WI38 (cell line): ENCODE measurements at regions not wholly inside any gene's neighbourhood (a gene's known extent, or its start where the extent isn't known, plus 50 kb on each side); places are given as distances from the start of the nearest gene placed in this dataset.
A peak's percentile ranks its signal among the peaks of the same experiment; 100 is the strongest.
"Not testable (repeated sequence)": the region's sequence is repeated elsewhere in the genome, so short reads cannot be mapped to it uniquely, and the experiment has no call there.

Experiments
- H3K4me3 ChIP-seq: 2 replicates; pipeline ENCODE4 v1.5.1; 2011; ENCODE audit warnings: low read depth, mild to moderate bottlenecking, control low read depth, low read length
- TF ChIP-seq, protein P1 (sequence below): IDR thresholded peaks from 2 replicates; pipeline ENCODE4 v1.5.1; 2012; ENCODE audit warnings: low read depth, mild to moderate bottlenecking, control low read depth, low read length

GRCh38 chrX:63186137-63186536 is 165.0 kb downstream of the SPIN4 start:
- H3K4me3 ChIP-seq, result no peak overlapping the region
- TF ChIP-seq, protein P1, sequence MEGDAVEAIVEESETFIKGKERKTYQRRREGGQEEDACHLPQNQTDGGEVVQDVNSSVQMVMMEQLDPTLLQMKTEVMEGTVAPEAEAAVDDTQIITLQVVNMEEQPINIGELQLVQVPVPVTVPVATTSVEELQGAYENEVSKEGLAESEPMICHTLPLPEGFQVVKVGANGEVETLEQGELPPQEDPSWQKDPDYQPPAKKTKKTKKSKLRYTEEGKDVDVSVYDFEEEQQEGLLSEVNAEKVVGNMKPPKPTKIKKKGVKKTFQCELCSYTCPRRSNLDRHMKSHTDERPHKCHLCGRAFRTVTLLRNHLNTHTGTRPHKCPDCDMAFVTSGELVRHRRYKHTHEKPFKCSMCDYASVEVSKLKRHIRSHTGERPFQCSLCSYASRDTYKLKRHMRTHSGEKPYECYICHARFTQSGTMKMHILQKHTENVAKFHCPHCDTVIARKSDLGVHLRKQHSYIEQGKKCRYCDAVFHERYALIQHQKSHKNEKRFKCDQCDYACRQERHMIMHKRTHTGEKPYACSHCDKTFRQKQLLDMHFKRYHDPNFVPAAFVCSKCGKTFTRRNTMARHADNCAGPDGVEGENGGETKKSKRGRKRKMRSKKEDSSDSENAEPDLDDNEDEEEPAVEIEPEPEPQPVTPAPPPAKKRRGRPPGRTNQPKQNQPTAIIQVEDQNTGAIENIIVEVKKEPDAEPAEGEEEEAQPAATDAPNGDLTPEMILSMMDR, result no peak

GRCh38 chrX:63179852-63180251 is 171.3 kb downstream of the SPIN4 start:
- not testable (repeated sequence) for H3K4me3 ChIP-seq

GRCh38 chrX:63176578-63176977 is 174.6 kb downstream of the SPIN4 start:
- H3K4me3 ChIP-seq, result not testable (repeated sequence)

GRCh38 chrX:63173841-63174718 is 177.1 kb downstream of the SPIN4 start:
- not testable (repeated sequence) for H3K4me3 ChIP-seq

DNA sequence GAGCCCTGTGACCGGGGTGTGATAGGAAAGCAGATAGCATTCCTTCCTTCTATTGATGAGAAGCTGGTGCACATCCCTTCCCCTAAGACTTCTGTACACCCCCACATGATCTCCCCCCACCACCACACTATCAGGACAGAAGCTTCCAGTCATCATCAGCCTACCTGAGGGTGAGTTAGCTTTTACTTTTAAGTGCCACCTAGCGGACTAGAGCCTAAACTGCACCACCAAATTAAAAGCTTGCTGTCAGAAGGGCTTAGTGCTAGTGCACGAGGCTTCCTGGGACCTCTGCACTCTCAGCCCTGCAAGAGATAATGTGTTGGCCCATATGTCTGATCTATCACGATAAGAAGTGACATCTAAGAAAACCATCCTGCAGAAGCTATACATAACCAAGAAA is 181.7 kb downstream of the SPIN4 start:
- H3K4me3 ChIP-seq, result not testable (repeated sequence)

- not testable (repeated sequence) for H3K4me3 ChIP-seq
Observed at GRCh38 chrX:63168949-63169348, 182.2 kb downstream of the SPIN4 start.

DNA sequence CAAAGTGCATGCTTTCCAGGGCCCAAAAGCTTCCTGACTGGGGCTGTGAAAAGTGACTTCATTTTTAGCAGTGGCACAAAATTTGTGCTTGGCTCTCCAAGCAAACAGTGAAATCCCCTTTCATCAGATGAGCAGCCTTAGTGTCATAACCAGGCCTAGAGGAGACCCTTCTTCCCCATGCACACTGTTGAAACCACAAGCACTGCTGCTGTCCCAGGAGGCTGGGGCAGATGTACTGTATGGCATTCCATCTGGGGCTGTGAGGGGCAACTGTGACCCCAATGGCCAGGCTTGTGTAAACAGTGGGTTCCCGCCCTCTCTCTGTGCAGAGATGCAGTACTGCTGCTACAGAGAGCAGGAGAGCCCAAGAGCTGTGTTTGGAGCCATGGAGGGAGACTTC is 184.1 kb downstream of the SPIN4 start:
- H3K4me3 ChIP-seq, result not testable (repeated sequence)

DNA sequence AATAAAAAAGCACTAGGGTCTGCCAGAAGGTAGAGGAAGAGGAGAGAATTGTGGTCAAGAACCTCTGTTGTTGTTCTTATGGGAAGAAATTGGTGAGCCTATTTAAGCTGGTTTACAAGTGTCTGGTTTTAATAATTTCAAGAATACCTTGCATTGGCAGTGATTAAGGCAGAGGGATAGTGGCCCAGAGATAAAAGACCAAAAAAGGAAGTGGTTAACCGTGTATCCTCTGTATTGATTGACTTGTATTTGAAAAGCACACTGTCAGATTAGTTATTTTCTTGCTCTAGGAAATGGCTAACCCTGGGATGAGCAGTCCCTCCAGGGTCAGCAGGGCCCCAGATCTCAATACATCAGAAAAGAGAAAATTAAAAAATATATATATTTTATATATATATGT is 190.1 kb downstream of the SPIN4 start:
- not testable (repeated sequence) for H3K4me3 ChIP-seq

GRCh38 chrX:63160340-63160739 is 190.8 kb downstream of the SPIN4 start:
- not testable (repeated sequence) for H3K4me3 ChIP-seq

DNA sequence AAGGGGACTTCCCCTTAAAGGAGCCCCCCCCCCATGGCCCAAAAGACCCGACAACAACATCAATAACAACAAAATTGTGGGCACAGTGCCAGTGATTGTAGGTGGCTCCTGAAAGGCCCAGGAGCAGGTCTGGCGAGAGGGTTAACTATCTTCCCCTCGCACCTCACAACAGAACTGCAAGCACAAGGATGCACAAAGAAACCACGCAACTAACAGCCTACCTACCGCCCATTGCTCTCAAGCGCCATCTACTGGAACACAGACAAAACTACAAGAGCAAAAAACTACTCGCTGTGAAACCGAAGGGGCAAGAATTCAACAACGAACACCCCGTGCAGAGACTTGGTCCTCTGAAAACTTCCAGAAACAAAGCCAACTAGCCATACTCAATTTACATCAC is 205.6 kb downstream of the SPIN4 start:
- H3K4me3 ChIP-seq, result not testable (repeated sequence)

GRCh38 chrX:63142588-63142987 is 208.5 kb downstream of the SPIN4 start:
- not testable (repeated sequence) for H3K4me3 ChIP-seq

DNA sequence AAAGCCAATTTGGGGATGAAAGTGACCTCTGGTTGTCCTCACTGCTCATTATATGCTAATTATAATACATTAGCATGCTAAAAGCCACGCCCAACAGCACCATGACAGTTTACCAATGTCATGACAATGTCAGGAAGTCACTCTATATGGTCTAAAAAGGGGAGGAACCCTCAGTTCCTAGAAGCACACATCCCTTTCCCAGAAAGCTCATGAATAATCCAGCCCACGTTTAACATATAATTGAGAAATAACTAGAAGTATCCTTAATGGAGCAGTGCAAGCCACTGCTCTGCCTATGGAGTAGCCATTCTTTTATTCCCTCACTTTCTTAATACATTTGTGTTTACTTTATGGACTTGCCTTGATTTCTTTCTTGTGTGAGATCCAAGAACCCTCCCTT is 215.3 kb downstream of the SPIN4 start:
- H3K4me3 ChIP-seq, result not testable (repeated sequence)

- TF ChIP-seq, protein P1, result peak; percentile 20; the same call in 1 of the 2 replicates
- no peak overlapping the region for H3K4me3 ChIP-seq
Observed at GRCh38 chrX:63128509-63128908, 222.6 kb downstream of the SPIN4 start.

GRCh38 chrX:63115196-63115595 is 235.9 kb downstream of the SPIN4 start:
- TF ChIP-seq, protein P1, result no peak

More at GRCh38 chrX:63115196-63115595, 235.9 kb downstream of the SPIN4 start:
- no peak overlapping the region for H3K4me3 ChIP-seq
